Spinal cord (tissue), 9 donors: ENCODE measurements at regions not wholly inside any gene's neighbourhood (a gene's known extent, or its start where the extent isn't known, plus 50 kb on each side); places are given as distances from the start of the nearest gene placed in this dataset.

Source experiments
- DNase-seq, 6 donors: peaks; one replicate each; pipeline versions ENCODE4 v3.0.0 to v3.0.0-alpha.2; 2013 to 2015; ENCODE audit warnings: low spot score in 6 of 6, low read depth in 4 of 6
- H3K27ac ChIP-seq: one replicate; pipeline ENCODE4 v1.5.1; 2013; ENCODE audit warnings: low read depth, low read length, control low read depth
- H3K27me3 ChIP-seq: one replicate; pipeline ENCODE4 v1.6.1; 2013; ENCODE audit warnings: low read length; ENCODE audit not compliant: control insufficient read depth, insufficient read depth
- H3K36me3 ChIP-seq: one replicate; pipeline ENCODE4 v1.6.1; 2013; ENCODE audit warnings: low read length; ENCODE audit not compliant: control insufficient read depth, insufficient read depth
- H3K4me1 ChIP-seq: one replicate; pipeline ENCODE4 v1.6.1; 2013; ENCODE audit warnings: low read length; ENCODE audit not compliant: control insufficient read depth, insufficient read depth
- H3K4me3 ChIP-seq: one replicate; pipeline ENCODE4 v1.5.1; 2013; ENCODE audit warnings: low read depth, low read length, control low read depth
- H3K9me3 ChIP-seq: one replicate; pipeline ENCODE4 v1.6.1; 2013; ENCODE audit warnings: low read length; ENCODE audit not compliant: control insufficient read depth, insufficient read depth
- WGBS: methylation state at CpG from one replicate; pipeline ENCODE4 v1.1.5; 2013; ENCODE audit warnings: missing lambda C conversion rate; ENCODE audit not compliant: insufficient coverage; 5-methylcytosine and 5-hydroxymethylcytosine counted together
- donor health status: healthy.

GRCh38 chr5:141767671-141768070, 85.6 kb upstream of the ARAP3 start:
- Histone ChIP-seq H3K27ac (no peak overlapping the region), H3K9me3 (no peaks in the 10 kb centered on the region), H3K36me3 (peaks cover 7% of the 10 kb centered on the region), H3K4me1 (peaks cover 32% of the 10 kb centered on the region), H3K4me3 (no peak overlapping the region), H3K27me3 (no peaks in the 10 kb centered on the region)
- no peak for DNase-seq
- 97% methylated on average over 15 of the region's 15 CpGs for WGBS

GRCh38 chr5:141765896-141766551, 84.0 kb upstream of the ARAP3 start:
- Histone ChIP-seq H3K36me3 (peaks cover 7% of the 10 kb centered on the region), H3K4me1 (peaks cover 27% of the 10 kb centered on the region), H3K9me3 (no peaks in the 10 kb centered on the region), H3K27me3 (no peaks in the 10 kb centered on the region), H3K27ac (no peak overlapping the region), H3K4me3 (no peak overlapping the region)
- no peak for DNase-seq
- 0% methylated on average over 1 of the region's 2 CpGs for WGBS

- peak in 2 of 6 donors; percentile 91 to 92 for DNase-seq
- WGBS = no CpG with 5 or more reads among the region's 5 CpGs
- H3K9me3 ChIP-seq = no peaks in the 10 kb centered on the region
- H3K4me1 ChIP-seq = peaks cover 31% of the 10 kb centered on the region
- no peaks in the 10 kb centered on the region for H3K27me3 ChIP-seq
- no peak overlapping the region for H3K4me3 ChIP-seq
- peaks cover 7% of the 10 kb centered on the region for H3K36me3 ChIP-seq
- no peak overlapping the region for H3K27ac ChIP-seq
Measured at GRCh38 chr5:141763541-141763940, 81.5 kb upstream of the ARAP3 start.

- peaks cover 37% of the 10 kb centered on the region for H3K4me1 ChIP-seq
- WGBS = 93% methylated on average over 7 of the region's 8 CpGs
- H3K27me3 ChIP-seq = no peaks in the 10 kb centered on the region
- H3K36me3 ChIP-seq = peaks cover 7% of the 10 kb centered on the region
- DNase-seq = no peak
- H3K9me3 ChIP-seq = no peaks in the 10 kb centered on the region
- no peak overlapping the region for H3K27ac ChIP-seq
- H3K4me3 ChIP-seq = no peak overlapping the region
Measured at GRCh38 chr5:141762790-141763368, 80.8 kb upstream of the ARAP3 start.

GRCh38 chr5:141762316-141762715, 80.3 kb upstream of the ARAP3 start:
- 80% methylated on average over 10 of the region's 11 CpGs for WGBS
- H3K4me3 ChIP-seq = no peak overlapping the region
- H3K27ac ChIP-seq = no peak overlapping the region
- H3K9me3 ChIP-seq = no peaks in the 10 kb centered on the region
- H3K27me3 ChIP-seq = no peaks in the 10 kb centered on the region
- peaks cover 43% of the 10 kb centered on the region for H3K4me1 ChIP-seq
- no peak for DNase-seq
- peaks cover 2% of the 10 kb centered on the region for H3K36me3 ChIP-seq

- no peaks in the 10 kb centered on the region for H3K9me3 ChIP-seq
- WGBS = no CpG with 5 or more reads among the region's 10 CpGs
- H3K4me1 ChIP-seq = peaks cover 45% of the 10 kb centered on the region
- no peak overlapping the region for H3K4me3 ChIP-seq
- DNase-seq = no peak
- H3K27me3 ChIP-seq = no peaks in the 10 kb centered on the region
- H3K36me3 ChIP-seq = peaks cover 3% of the 10 kb centered on the region
- H3K27ac ChIP-seq = no peak overlapping the region
Measured at GRCh38 chr5:141760753-141761152, 78.7 kb upstream of the ARAP3 start.

GRCh38 chr5:141760193-141760592, 78.2 kb upstream of the ARAP3 start:
- H3K9me3 ChIP-seq = no peaks in the 10 kb centered on the region
- no peaks in the 10 kb centered on the region for H3K27me3 ChIP-seq
- 71% methylated on average over 4 of the region's 4 CpGs for WGBS
- peaks cover 43% of the 10 kb centered on the region for H3K4me1 ChIP-seq
- no peak overlapping the region for H3K4me3 ChIP-seq
- H3K36me3 ChIP-seq = peaks cover 3% of the 10 kb centered on the region
- no peak overlapping the region for H3K27ac ChIP-seq
- DNase-seq = peak in 1 of 6 donors; percentile 73

DNA sequence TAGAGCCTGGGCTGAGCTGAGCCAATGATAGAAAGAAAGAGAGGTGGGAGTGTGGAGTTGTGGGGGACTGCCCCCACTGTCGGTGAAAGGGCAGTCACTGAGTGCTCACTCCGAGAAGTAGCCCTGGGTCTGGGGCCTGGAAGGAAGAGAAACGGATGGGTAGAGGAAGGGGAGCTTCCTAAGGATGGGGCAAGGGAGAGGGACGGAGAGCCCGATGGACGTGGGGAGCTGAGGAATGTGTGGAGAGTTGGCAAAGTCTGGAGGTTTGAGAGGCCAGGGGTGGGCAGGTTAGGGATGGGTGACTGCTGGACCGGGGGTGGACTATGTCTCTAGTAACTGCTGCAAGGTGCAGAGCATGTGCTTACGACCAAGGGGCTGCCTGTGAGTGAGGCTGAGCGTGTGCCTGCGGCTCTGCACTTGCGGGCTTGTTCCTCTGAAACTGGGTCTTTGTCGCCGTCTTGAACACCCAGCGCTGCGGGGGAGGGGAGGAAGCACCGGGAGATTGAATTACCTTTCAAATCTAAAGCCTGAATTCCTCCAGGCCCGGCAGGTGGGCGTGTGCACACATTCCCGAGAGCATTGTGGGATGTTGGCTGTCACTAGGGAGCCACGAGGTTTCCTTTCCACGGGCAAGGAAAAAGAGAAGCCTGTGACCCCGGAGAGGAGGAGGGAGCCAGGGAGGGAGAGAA, 76.4 kb upstream of the ARAP3 start:
- H3K9me3 ChIP-seq = no peaks in the 10 kb centered on the region
- peaks cover 13% of the 10 kb centered on the region for H3K27me3 ChIP-seq
- peaks cover 41% of the 10 kb centered on the region for H3K4me1 ChIP-seq
- H3K36me3 ChIP-seq = peaks cover 3% of the 10 kb centered on the region
- no peak overlapping the region for H3K27ac ChIP-seq
- 11% methylated on average over 20 of the region's 22 CpGs for WGBS
- peak in 2 of 6 donors; percentile 54 to 88 for DNase-seq
- no peak overlapping the region for H3K4me3 ChIP-seq

DNA sequence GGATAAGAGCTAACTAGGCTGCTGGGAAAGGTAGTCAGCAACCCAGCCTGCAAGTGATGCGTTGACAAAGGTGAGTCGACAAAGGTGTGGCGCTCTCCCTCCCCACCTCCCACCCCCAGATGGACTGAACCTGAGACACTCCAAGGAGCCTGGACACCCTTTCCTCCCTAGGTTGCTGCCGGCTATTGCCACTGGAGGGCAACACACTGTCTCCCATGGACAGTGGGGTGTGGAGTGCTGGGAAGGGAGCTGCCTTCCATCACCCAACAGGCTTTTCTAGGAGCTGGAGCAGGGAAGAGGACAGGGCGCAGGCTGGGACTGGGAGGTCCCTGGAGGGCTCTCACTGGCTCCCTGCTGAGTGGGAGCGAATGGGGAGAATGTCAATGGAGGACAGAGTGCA, 75.4 kb upstream of the ARAP3 start:
- H3K4me3 ChIP-seq = no peak overlapping the region
- peaks cover 43% of the 10 kb centered on the region for H3K4me1 ChIP-seq
- peaks cover 3% of the 10 kb centered on the region for H3K36me3 ChIP-seq
- DNase-seq = no peak
- H3K27ac ChIP-seq = no peak overlapping the region
- H3K27me3 ChIP-seq = peaks cover 24% of the 10 kb centered on the region
- 53% methylated on average over 2 of the region's 6 CpGs for WGBS
- no peaks in the 10 kb centered on the region for H3K9me3 ChIP-seq

DNA sequence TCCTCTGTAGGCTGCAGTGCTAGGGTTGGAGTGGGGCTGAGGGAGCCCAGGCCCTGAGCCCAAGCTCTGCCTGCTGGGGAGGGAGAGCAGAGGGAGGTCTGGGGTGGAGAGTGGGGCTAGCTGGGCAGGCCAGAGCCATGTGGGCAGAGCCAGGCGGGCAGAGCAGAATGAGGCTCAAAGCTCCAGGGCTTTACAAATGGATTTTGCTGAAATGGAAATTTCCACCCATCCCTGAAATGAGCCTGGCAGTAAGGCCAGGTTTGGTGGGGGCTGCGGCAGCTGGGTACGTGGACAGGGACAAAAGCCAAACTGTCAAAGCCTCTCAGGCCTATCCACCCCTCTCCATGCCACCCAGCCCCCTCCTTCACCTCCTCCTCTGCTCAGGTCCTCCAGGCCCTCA, 74.2 kb upstream of the ARAP3 start:
- H3K27me3 ChIP-seq = peaks cover 25% of the 10 kb centered on the region
- 55% methylated on average over 3 of the region's 3 CpGs for WGBS

More for the DNA sequence above, 74.2 kb upstream of the ARAP3 start:
- H3K4me1 ChIP-seq = peaks cover 39% of the 10 kb centered on the region
- H3K9me3 ChIP-seq = no peaks in the 10 kb centered on the region
- peaks cover 3% of the 10 kb centered on the region for H3K36me3 ChIP-seq
- DNase-seq = no peak
- no peak overlapping the region for H3K27ac ChIP-seq
- no peak overlapping the region for H3K4me3 ChIP-seq
